Left ventricle myocardium inferior (tissue), 1 donor: ENCODE measurements at regions not wholly inside any gene's neighbourhood (a gene's known extent, or its start where the extent isn't known, plus 50 kb on each side); places are given as distances from the start of the nearest gene placed in this dataset.

ENCODE experiments used
- DNase-seq: peaks from one replicate; pipeline ENCODE4 v3.0.0-alpha.2; 2020
- H3K27ac ChIP-seq: fragments of 200-600 bp; replicated peaks from 2 replicates; pipeline ENCODE4 v1.8.0; 2021
- H3K27me3 ChIP-seq: fragments of 200-600 bp; 2 replicates; pipeline ENCODE4 v1.8.0; 2021; ENCODE audit warnings: low read depth
- H3K36me3 ChIP-seq: fragments of 200-600 bp; 2 replicates; pipeline ENCODE4 v1.8.0; 2021
- H3K4me1 ChIP-seq: fragments of 200-600 bp; 2 replicates; pipeline ENCODE4 v1.8.0; 2021
- H3K4me3 ChIP-seq: fragments of 200-600 bp; 2 replicates; pipeline ENCODE4 v1.8.0; 2021; ENCODE audit warnings: mild to moderate bottlenecking, moderate library complexity
- H3K9me3 ChIP-seq: fragments of 200-600 bp; replicated peaks from 2 replicates; pipeline ENCODE4 v1.8.0; 2021
- intact Hi-C: fragments of 100-400 bp; cut with micrococcal nuclease; formaldehyde crosslinking; loops from one replicate; pipeline ENCODE4 v1.11.0; 2022
- TF ChIP-seq, protein P1 (sequence below): fragments of 200-600 bp; IDR thresholded peaks from 2 replicates; pipeline ENCODE4 v1.8.0; 2021; ENCODE audit warnings: antibody characterized with exemption, mild to moderate bottlenecking, borderline replicate concordance
- donor health status: DM: no; HTN: yes; CAD: no; lungs with severe emphysema.

DNA sequence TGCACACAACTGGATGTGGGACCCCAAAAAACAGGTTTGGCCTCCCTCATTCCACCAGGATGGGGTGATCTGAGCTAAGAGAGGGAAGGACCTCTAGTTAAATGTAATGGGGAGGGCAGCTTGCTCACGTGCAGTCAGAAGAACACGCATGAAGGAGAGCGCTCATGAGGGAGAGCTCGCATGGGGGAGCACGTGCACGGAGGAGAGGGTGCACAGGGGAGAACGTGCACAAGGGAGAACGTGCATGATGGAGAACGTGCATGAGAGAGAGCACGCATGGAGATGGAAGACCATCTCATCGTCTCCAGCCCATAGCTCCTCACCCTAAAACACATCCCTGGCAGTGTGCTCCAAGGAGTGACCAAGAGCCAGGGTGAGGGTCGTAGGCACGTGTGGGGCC lies 141.2 kb downstream of the RBFOX3 start:
- peaks cover 98% of the 10 kb centered on the region for H3K27me3 ChIP-seq

DNA sequence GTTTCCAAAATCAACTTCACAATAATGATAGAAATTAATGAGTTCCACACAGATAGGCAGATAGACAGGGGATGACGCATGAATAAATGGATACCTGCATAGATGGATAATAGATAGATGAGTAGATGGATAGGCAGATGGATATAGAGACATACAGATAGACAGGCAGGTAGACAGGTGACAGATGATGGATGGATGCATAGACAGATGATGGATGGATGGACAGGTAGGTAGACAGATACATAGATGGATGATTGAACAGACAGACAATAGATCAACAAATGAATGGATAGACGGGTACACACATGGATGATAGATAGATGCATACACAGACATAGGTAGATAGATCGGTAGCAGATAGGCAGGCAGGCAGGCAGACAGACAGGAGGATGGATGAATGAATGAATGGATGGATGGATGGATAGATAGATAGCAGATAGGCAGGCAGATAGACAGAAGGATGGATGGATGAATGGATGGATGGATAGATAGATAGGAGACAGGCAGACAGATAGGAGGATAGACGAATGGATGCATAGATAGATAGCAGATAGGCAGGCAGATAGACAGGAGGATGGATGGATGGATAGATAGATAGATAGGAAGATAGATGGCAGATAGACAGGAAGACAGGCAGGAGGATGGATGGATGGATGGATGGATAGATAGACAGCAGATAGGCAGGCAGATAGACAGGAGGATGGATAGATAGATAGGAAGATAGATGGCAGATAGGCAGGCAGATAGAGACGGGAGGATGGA lies 142.5 kb downstream of the RBFOX3 start:
- TF ChIP-seq, protein P1, sequence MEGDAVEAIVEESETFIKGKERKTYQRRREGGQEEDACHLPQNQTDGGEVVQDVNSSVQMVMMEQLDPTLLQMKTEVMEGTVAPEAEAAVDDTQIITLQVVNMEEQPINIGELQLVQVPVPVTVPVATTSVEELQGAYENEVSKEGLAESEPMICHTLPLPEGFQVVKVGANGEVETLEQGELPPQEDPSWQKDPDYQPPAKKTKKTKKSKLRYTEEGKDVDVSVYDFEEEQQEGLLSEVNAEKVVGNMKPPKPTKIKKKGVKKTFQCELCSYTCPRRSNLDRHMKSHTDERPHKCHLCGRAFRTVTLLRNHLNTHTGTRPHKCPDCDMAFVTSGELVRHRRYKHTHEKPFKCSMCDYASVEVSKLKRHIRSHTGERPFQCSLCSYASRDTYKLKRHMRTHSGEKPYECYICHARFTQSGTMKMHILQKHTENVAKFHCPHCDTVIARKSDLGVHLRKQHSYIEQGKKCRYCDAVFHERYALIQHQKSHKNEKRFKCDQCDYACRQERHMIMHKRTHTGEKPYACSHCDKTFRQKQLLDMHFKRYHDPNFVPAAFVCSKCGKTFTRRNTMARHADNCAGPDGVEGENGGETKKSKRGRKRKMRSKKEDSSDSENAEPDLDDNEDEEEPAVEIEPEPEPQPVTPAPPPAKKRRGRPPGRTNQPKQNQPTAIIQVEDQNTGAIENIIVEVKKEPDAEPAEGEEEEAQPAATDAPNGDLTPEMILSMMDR = no peak
- intact Hi-C loops = no loop called here
- Histone ChIP-seq H3K27me3 (peaks cover 93% of the 10 kb centered on the region), H3K27ac (no peak overlapping the region), H3K36me3 (no peaks in the 10 kb centered on the region), H3K4me3 (no peak overlapping the region), H3K4me1 (no peaks in the 10 kb centered on the region), H3K9me3 (no peaks in the 10 kb centered on the region)
- no peak for DNase-seq

More for the DNA sequence above, 141.2 kb downstream of the RBFOX3 start:
- no peaks in the 10 kb centered on the region for H3K36me3 ChIP-seq
- H3K4me1 ChIP-seq = no peaks in the 10 kb centered on the region
- no peak overlapping the region for H3K27ac ChIP-seq
- H3K9me3 ChIP-seq = no peaks in the 10 kb centered on the region
- no peak overlapping the region for H3K4me3 ChIP-seq
- no peak for DNase-seq
- intact Hi-C loops = no loop called here
- TF ChIP-seq, protein P1 = no peak

DNA sequence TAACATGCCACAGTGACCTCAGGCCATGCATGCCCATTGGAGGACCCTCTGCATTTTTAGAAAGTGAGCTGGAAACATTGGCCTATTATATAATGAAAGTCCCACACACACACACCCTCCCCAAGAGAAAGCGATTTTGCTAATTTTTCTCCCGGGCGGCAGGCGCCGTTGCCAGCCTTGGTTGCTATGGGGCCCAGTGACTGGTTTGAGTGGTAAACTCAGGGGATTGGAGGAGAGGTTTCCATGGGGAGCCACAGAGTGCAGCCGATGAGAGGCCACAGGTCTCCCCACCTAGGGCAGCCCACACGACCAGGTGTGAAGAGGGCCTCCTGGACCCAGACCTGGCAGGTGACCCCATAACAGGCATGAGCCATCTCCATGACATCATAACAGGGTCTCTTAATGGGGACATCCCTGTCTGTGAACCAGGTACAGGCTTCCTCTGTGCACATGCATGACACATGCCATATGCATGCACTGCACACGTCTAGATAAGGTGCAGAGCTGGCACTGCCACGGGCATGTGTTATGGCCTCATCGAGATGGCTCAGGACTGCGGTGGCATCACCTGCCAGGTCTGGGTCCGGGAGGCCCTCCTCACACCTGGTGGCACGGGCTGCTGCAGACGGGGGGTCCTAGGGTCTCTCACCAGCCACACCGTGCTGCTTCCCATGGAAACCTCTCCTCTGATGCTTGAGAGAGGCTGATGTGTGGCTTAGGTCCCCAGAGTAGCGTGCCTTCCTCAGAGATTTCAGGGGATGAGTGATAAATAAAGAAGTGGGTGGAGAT lies 144.1 kb downstream of the RBFOX3 start:
- intact Hi-C loops = no loop called here
- no peaks in the 10 kb centered on the region for H3K36me3 ChIP-seq
- no peak for DNase-seq
- peaks cover 84% of the 10 kb centered on the region for H3K27me3 ChIP-seq
- no peaks in the 10 kb centered on the region for H3K4me1 ChIP-seq
- no peak overlapping the region for H3K4me3 ChIP-seq
- TF ChIP-seq, protein P1 = no peak
- no peak overlapping the region for H3K27ac ChIP-seq
- H3K9me3 ChIP-seq = no peaks in the 10 kb centered on the region

GRCh38 chr17:79465681-79466025 lies 145.2 kb downstream of the RBFOX3 start:
- no peaks in the 10 kb centered on the region for H3K4me1 ChIP-seq
- peaks cover 80% of the 10 kb centered on the region for H3K27me3 ChIP-seq
- TF ChIP-seq, protein P1 = no peak
- H3K27ac ChIP-seq = no peak overlapping the region
- H3K4me3 ChIP-seq = no peak overlapping the region
- no peaks in the 10 kb centered on the region for H3K36me3 ChIP-seq
- no peak for DNase-seq
- intact Hi-C loops = no loop called here
- H3K9me3 ChIP-seq = no peaks in the 10 kb centered on the region

GRCh38 chr17:79465011-79465680 lies 145.7 kb downstream of the RBFOX3 start:
- Histone ChIP-seq H3K27ac (no peak overlapping the region), H3K27me3 (peaks cover 81% of the 10 kb centered on the region), H3K9me3 (no peaks in the 10 kb centered on the region), H3K36me3 (no peaks in the 10 kb centered on the region), H3K4me1 (no peaks in the 10 kb centered on the region), H3K4me3 (no peak overlapping the region)
- DNase-seq = no peak
- TF ChIP-seq, protein P1 = no peak
- intact Hi-C loops = no loop called here
